ENCODE measurements at regions not wholly inside any gene's neighbourhood (a gene's known extent, or its start where the extent isn't known, plus 50 kb on each side); places are given as distances from the start of the nearest gene placed in this dataset.

DNA sequence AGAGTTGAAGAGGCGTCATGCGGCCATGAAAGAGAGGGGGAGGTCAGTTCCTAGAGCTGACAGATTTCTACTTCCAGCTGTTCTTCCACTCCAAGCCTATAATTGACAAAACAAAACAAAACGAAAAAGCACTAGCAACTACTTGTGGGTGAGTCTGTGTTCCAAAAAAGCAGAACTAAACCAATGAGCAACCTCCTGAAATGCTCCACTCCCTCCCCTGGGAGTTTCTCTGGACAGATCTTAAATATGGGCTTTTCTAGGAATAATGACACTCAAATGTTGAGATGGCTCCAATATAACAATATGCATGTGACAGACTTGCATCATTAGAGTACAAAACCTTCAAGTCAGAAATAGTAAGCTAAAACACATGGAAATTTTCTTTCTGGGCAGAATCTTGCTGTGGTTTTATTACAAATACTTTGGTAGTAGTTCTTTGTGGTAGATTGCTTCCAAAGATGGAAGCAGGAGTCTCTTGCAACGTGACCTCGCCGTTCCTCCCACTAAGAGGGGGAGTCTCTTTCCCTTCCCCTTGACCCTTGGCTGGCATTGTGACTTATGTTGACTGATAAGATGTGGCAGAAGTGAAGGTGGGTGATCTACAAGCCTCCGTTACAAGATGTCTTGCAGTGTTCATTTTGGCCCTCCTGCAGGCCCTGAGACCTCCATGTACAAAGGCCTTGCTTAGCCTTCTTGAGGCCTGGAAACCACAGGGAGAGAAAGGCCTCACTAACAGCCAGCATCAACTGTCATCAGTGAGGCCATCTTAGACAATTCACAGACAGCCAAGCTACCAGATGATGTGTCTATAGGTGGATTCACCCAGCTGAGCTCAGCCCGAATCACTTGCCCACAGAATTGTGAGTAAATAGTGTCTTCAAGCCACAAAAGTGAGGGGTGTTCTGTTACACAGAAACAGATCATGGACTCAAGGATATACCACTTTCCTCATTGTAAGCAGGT, 173.1 kb upstream of the RFC3 start:
- no peak overlapping the region for H3K4me3 Mint-ChIP-seq
- TF ChIP-seq CTCF (IDR thresholded peaks at IDR 0.05) = no peak
- H3K27ac Mint-ChIP-seq = no peak overlapping the region
- H3K9me3 Mint-ChIP-seq = no peaks in the 10 kb centered on the region
- H3K27me3 Mint-ChIP-seq (ENCODE audit: insufficient read depth) = no peaks in the 10 kb centered on the region
- H3K4me1 Mint-ChIP-seq (ENCODE audit: low read depth) = peaks cover 64% of the 10 kb centered on the region
- DNase-seq = no peak
- no peaks in the 10 kb centered on the region for H3K36me3 Mint-ChIP-seq (ENCODE audit: low read depth)

DNA sequence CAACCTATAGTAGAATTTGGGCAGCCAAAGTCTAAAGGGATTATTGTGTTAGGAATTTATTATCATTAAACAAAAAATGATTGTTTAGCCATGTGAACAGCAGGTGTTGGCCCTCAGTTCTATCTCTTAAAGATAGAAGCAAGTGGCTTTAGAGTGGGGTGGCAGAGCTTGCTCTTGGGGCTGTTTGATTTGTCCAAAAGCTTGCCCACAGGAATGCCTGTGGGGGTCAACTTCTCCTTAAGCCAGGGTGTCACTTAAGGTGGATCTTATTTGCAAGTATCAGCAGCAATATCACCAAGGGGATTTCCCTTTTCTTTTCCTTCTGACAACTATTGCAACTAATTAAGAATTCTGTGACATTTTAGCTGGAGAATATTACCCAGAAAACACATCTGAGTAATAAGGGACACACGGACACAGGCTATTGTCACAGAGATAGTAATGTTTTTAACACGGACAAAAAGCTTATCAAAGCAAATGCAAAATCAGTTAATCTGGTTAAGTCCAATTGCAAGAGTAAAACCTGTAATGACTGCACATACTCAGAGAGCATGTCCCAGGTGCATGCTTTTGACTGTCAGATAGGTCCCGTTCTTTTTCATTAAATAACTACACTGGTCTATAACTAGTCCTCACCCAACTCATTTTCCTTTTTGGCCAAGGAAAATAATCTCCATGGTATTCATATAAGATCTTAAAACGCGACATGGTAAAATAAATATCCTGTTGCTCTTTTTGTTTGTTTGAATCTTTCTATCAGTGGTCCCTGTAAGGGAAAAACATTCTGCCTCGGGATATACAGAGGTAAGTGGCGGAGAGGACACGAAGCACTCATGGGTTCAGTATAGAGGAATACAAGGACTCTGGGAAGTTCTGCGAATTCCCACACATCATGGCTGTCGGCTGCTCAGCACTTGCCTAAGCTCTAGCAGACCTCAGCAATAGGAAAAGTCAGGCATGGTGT, 172.1 kb upstream of the RFC3 start:
- no peak overlapping the region for H3K4me3 Mint-ChIP-seq
- H3K9me3 Mint-ChIP-seq = no peaks in the 10 kb centered on the region
- H3K36me3 Mint-ChIP-seq (ENCODE audit: low read depth) = no peaks in the 10 kb centered on the region
- H3K4me1 Mint-ChIP-seq (ENCODE audit: low read depth) = peaks cover 54% of the 10 kb centered on the region
- no peak for DNase-seq
- H3K27me3 Mint-ChIP-seq (ENCODE audit: insufficient read depth) = no peaks in the 10 kb centered on the region
- no peak for TF ChIP-seq CTCF (IDR thresholded peaks at IDR 0.05)
- H3K27ac Mint-ChIP-seq = no peak overlapping the region

GRCh38 chr13:33649212-33649878, 168.6 kb upstream of the RFC3 start:
- no peak overlapping the region for H3K4me3 Mint-ChIP-seq
- H3K9me3 Mint-ChIP-seq = no peaks in the 10 kb centered on the region
- no peak overlapping the region for H3K27ac Mint-ChIP-seq
- TF ChIP-seq CTCF (IDR thresholded peaks at IDR 0.05) = no peak
- no peaks in the 10 kb centered on the region; the same call in 1 of the 2 replicates for H3K27me3 Mint-ChIP-seq (ENCODE audit: insufficient read depth)
- DNase-seq = peak; percentile 35
- no peaks in the 10 kb centered on the region for H3K36me3 Mint-ChIP-seq (ENCODE audit: low read depth)
- H3K4me1 Mint-ChIP-seq (ENCODE audit: low read depth) = peaks cover 20% of the 10 kb centered on the region

DNA sequence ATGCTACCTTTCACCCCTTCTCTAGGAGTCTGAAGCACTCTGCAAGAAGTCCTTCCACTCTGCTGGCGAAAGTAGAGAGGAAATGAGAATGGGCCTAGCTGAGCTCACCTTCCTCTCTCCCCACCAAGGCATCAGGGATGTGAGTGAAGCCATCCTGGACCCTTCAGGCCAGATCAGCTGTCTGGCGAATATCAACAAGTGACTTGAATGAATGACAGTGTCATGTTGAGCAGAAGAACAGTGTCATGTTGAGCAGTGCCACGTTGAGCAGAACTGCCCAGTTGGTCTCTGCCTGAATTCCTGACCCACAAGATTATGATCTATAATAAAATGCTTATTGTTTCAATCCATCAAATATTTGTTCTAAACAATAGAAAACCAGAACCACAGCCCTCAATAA, 166.2 kb upstream of the RFC3 start:
- DNase-seq = no peak
- TF ChIP-seq CTCF (IDR thresholded peaks at IDR 0.05) = no peak
- Mint-ChIP-seq H3K36me3 (ENCODE audit: low read depth) (no peaks in the 10 kb centered on the region), H3K9me3 (no peaks in the 10 kb centered on the region), H3K4me3 (no peak overlapping the region), H3K27me3 (ENCODE audit: insufficient read depth) (no peaks in the 10 kb centered on the region; the same call in none of the 2 replicates), H3K4me1 (ENCODE audit: low read depth) (peaks cover 10% of the 10 kb centered on the region), H3K27ac (no peak overlapping the region)

GRCh38 chr13:33657274-33657673, 160.7 kb upstream of the RFC3 start:
- Mint-ChIP-seq H3K27ac (no peak overlapping the region), H3K4me1 (ENCODE audit: low read depth) (no peaks in the 10 kb centered on the region), H3K9me3 (no peaks in the 10 kb centered on the region), H3K27me3 (ENCODE audit: insufficient read depth) (peaks cover 7% of the 10 kb centered on the region), H3K36me3 (ENCODE audit: low read depth) (no peaks in the 10 kb centered on the region), H3K4me3 (no peak overlapping the region)
- no peak for DNase-seq
- TF ChIP-seq CTCF (IDR thresholded peaks at IDR 0.05) = no peak
